DND-41 (cell line): ENCODE measurements at regions not wholly inside any gene's neighbourhood (a gene's known extent, or its start where the extent isn't known, plus 50 kb on each side); places are given as distances from the start of the nearest gene placed in this dataset.

Experiments
- ATAC-seq: fragments of 200-7000 bp; cut with Tn5 transposase; 3 replicates; pipeline ENCODE4 v1.9.1; 2021; ENCODE audit warnings: low read depth; ENCODE audit not compliant: insufficient read depth
- DNase-seq: peaks from one replicate; pipeline ENCODE4 v3.0.0-alpha.2; 2020
- H2AFZ ChIP-seq: 2 replicates; pipeline ENCODE4 v1.6.0; 2012; ENCODE audit warnings: low read depth, low read length
- H3K27ac ChIP-seq: 2 replicates; pipeline ENCODE4 v1.5.1; 2012; ENCODE audit warnings: low read length, inconsistent platforms
- H3K27me3 ChIP-seq: fragments of 200-600 bp; sonication (generic); 2 replicates; pipeline ENCODE4 v1.6.0; 2012; ENCODE audit warnings: low read length, mild to moderate bottlenecking, inconsistent platforms; ENCODE audit not compliant: insufficient read depth, poor library complexity
- H3K36me3 ChIP-seq: 2 replicates; pipeline ENCODE4 v1.5.1; 2012; ENCODE audit warnings: low read length, inconsistent platforms; ENCODE audit not compliant: insufficient read depth
- H3K4me1 ChIP-seq: 2 replicates; pipeline ENCODE4 v1.5.1; 2012; ENCODE audit warnings: mild to moderate bottlenecking, low read length; ENCODE audit not compliant: insufficient read depth
- H3K4me2 ChIP-seq: 2 replicates; pipeline ENCODE4 v1.6.0; 2012; ENCODE audit warnings: mild to moderate bottlenecking, moderate library complexity, low read length, inconsistent platforms; ENCODE audit not compliant: insufficient read depth
- H3K4me3 ChIP-seq, 2 experiments: fragments of 200-600 bp in 1 of 2; shearing (Covaris generic) in 1 of 2; 2 replicates each; pipeline ENCODE4 v1.5.1; 2012 to 2016; ENCODE audit warnings: inconsistent platforms in 2 of 2, low read length in 2 of 2, mild to moderate bottlenecking in 2 of 2, low read depth in 1 of 2, moderate library complexity in 1 of 2
- H3K79me2 ChIP-seq: 2 replicates; pipeline ENCODE4 v1.6.0; 2012; ENCODE audit warnings: low read length, inconsistent platforms; ENCODE audit not compliant: insufficient read depth
- H3K9ac ChIP-seq: 2 replicates; pipeline ENCODE4 v1.6.0; 2012; ENCODE audit warnings: low read depth, mild to moderate bottlenecking, inconsistent platforms, low read length, moderate library complexity
- H3K9me3 ChIP-seq: 2 replicates; pipeline ENCODE4 v1.5.1; 2012; ENCODE audit warnings: low read length, moderate library complexity, mild to moderate bottlenecking, inconsistent platforms; ENCODE audit not compliant: insufficient read depth, severe bottlenecking
- H4K20me1 ChIP-seq: 2 replicates; pipeline ENCODE4 v1.6.0; 2012; ENCODE audit warnings: low read length; ENCODE audit not compliant: insufficient read depth
- EZH2 ChIP-seq: IDR thresholded peaks from 3 replicates; pipeline ENCODE4 v1.6.1; 2012; ENCODE audit warnings: borderline replicate concordance, low read depth, mild to moderate bottlenecking, moderate library complexity, low read length, inconsistent platforms; ENCODE audit not compliant: severe bottlenecking
- TF ChIP-seq, protein P1 (sequence below): IDR thresholded peaks from 2 replicates; pipeline ENCODE4 v1.5.1; 2012; ENCODE audit warnings: borderline replicate concordance, low read length, moderate library complexity, mild to moderate bottlenecking; ENCODE audit not compliant: poor library complexity, severe bottlenecking; ENCODE audit errors: extremely low read depth

DNA sequence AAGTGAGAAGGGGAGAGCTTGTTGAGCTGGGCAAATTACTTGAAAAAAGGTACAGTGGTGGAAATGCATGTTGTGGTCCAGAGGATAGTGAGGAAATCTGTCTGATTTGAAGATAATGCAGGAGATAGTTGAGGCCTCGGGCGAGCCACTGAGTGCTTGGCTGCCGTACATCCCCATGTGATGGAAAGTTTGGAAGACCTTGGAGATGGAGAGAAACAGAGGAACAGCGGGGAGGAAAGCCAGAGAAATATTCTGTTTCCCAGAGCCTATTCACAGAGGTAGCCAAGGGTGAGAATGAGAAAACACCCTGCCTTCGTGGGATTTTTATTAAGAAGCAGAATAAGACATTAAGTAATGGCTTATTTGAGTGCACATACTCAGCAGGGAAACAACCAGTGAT, 498.2 kb downstream of the BCL11B start:
- Histone ChIP-seq H3K27me3 (no peaks in the 10 kb centered on the region), H2AFZ (no peak overlapping the region), H3K4me2 (no peak overlapping the region), H3K9ac (no peak overlapping the region), H3K79me2 (no peaks in the 10 kb centered on the region), H3K27ac (no peak overlapping the region), H3K9me3 (no peaks in the 10 kb centered on the region), H3K4me1 (no peaks in the 10 kb centered on the region), H3K36me3 (no peaks in the 10 kb centered on the region), H3K4me3 (no peak overlapping the region), H4K20me1 (no peaks in the 10 kb centered on the region)
- DNase-seq (no peak), ATAC-seq (no peak)
- TF ChIP-seq EZH2, result no peak
- TF ChIP-seq, protein P1, sequence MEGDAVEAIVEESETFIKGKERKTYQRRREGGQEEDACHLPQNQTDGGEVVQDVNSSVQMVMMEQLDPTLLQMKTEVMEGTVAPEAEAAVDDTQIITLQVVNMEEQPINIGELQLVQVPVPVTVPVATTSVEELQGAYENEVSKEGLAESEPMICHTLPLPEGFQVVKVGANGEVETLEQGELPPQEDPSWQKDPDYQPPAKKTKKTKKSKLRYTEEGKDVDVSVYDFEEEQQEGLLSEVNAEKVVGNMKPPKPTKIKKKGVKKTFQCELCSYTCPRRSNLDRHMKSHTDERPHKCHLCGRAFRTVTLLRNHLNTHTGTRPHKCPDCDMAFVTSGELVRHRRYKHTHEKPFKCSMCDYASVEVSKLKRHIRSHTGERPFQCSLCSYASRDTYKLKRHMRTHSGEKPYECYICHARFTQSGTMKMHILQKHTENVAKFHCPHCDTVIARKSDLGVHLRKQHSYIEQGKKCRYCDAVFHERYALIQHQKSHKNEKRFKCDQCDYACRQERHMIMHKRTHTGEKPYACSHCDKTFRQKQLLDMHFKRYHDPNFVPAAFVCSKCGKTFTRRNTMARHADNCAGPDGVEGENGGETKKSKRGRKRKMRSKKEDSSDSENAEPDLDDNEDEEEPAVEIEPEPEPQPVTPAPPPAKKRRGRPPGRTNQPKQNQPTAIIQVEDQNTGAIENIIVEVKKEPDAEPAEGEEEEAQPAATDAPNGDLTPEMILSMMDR, result no peak

DNA sequence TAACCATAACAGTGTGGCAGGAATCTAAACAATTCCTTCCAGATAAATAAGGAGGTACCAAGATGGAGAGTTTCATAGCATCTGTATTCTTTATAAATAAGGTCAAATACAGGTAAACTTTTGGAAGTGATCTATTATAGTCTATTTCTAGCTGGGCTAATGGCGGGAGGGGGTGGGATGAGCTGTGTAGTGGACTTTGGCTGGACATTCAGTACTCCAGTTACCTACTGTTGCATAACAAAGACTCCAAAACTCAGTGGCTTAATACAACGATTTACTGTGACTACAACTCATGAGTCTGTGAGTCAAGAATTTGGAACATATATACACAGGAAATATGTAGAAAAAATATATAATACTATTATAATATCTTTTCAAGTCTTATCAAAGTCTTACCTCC, 496.1 kb downstream of the BCL11B start:
- H3K4me3 ChIP-seq, result no peak overlapping the region
- H3K9me3 ChIP-seq, result no peaks in the 10 kb centered on the region
- H3K9ac ChIP-seq, result no peak overlapping the region
- no peak overlapping the region for H3K27ac ChIP-seq
- TF ChIP-seq EZH2, result no peak
- TF ChIP-seq, protein P1, result no peak
- H4K20me1 ChIP-seq, result no peaks in the 10 kb centered on the region
- no peaks in the 10 kb centered on the region for H3K79me2 ChIP-seq
- no peaks in the 10 kb centered on the region for H3K4me1 ChIP-seq
- no peak overlapping the region for H2AFZ ChIP-seq
- H3K27me3 ChIP-seq, result no peaks in the 10 kb centered on the region
- H3K4me2 ChIP-seq, result no peak overlapping the region
- no peaks in the 10 kb centered on the region for H3K36me3 ChIP-seq
- ATAC-seq, result no peak
- no peak for DNase-seq

DNA sequence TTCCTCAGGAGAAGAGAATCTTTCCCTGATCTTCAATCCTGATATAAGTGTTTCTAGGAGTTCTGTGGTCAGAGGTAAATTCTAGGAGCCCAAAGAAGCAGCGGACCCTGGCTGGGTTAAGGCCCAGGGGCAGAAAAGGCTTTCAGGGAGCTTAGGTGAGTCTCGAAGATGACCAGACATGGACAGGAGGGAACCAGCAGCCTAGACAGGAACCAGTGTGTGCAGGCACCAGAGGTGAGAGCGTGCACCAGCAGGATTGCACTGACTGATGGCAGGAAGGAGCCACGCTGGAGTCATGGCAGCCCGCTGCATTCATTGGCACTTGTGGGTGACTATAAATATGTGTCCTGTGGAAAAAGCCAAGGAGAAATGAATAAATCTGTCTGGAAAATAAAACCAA, 489.9 kb downstream of the BCL11B start:
- H3K4me2 ChIP-seq, result no peak overlapping the region
- H4K20me1 ChIP-seq, result no peaks in the 10 kb centered on the region
- DNase-seq (no peak), ATAC-seq (no peak)
- H3K4me3 ChIP-seq, result no peak overlapping the region
- TF ChIP-seq, protein P1, result no peak
- no peak for TF ChIP-seq EZH2
- H3K4me1 ChIP-seq, result no peaks in the 10 kb centered on the region
- H3K9ac ChIP-seq, result no peak overlapping the region
- no peak overlapping the region for H2AFZ ChIP-seq
- H3K79me2 ChIP-seq, result no peaks in the 10 kb centered on the region
- no peaks in the 10 kb centered on the region for H3K9me3 ChIP-seq
- H3K27ac ChIP-seq, result no peak overlapping the region
- no peaks in the 10 kb centered on the region for H3K36me3 ChIP-seq
- H3K27me3 ChIP-seq, result no peaks in the 10 kb centered on the region

DNA sequence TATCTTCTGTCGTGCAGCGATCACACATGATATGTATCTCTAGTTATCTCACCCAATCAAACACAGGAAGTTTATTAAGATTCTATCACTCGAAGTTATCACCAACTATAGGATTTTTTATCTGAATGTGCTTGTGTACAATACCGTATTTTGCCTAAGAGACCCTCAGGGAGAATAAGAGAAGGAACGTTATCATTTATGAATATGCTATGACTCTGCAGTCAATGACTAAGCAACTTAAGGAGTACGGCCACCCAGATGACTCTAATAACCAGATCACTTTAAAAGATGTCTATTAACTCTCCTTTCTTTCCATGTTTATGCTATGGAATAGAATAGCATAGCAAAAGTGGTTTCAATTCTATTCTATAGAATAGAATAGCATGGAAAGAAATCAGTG, 486.4 kb downstream of the BCL11B start:
- H3K79me2 ChIP-seq, result no peaks in the 10 kb centered on the region
- DNase-seq, result no peak
- H4K20me1 ChIP-seq, result no peaks in the 10 kb centered on the region
- no peak for ATAC-seq
- H3K4me2 ChIP-seq, result no peak overlapping the region
- TF ChIP-seq EZH2, result no peak
- TF ChIP-seq, protein P1, result no peak
- H2AFZ ChIP-seq, result no peak overlapping the region
- H3K4me3 ChIP-seq, result no peak overlapping the region
- H3K27me3 ChIP-seq, result no peaks in the 10 kb centered on the region
- no peaks in the 10 kb centered on the region for H3K4me1 ChIP-seq
- no peak overlapping the region for H3K9ac ChIP-seq
- H3K9me3 ChIP-seq, result no peaks in the 10 kb centered on the region
- no peaks in the 10 kb centered on the region for H3K36me3 ChIP-seq
- no peak overlapping the region for H3K27ac ChIP-seq
